SK-N-SH (cell line): ENCODE measurements at regions not wholly inside any gene's neighbourhood (a gene's known extent, or its start where the extent isn't known, plus 50 kb on each side); places are given as distances from the start of the nearest gene placed in this dataset.

ENCODE experiments used
- CTCF ChIA-PET: fragments of 300-600, 350-600 bp; formaldehyde crosslinking; extraction: SDS; loops from one replicate; lab custom pipeline; 2021; lab: Yijun Ruan, JAX
- POLR2A ChIA-PET: fragments of 350-600 bp; sonication (Branson Sonifier 250); formaldehyde crosslinking; extraction: SDS; loops from one replicate; lab custom pipeline; 2020; ENCODE audit warnings: antibody characterized with exemption, inconsistent platforms; lab: Yijun Ruan, JAX
- DNase-seq: peaks from one replicate; pipeline ENCODE4 v3.0.0; 2012
- H2AFZ ChIP-seq: fragments of 200-600 bp; sonication (generic); 2 replicates; pipeline ENCODE4 v1.8.1; 2016; ENCODE audit warnings: antibody characterized with exemption, mild to moderate bottlenecking, low read depth
- H3F3A ChIP-seq: fragments of 200-600 bp; sonication (generic); replicated peaks from 2 replicates; pipeline ENCODE3; 2016; ENCODE audit warnings: antibody characterized with exemption, mild to moderate bottlenecking; ENCODE audit not compliant: insufficient read depth
- H3K27ac ChIP-seq, 2 experiments: fragments of 200-500 bp in 1 of 2; fragments of 200-600 bp in 1 of 2; sonication (Bioruptor generic) in 1 of 2; sonication (generic), shearing (Covaris generic) in 1 of 2; 2 replicates each; pipeline versions ENCODE4 v1.5.1 to v1.6.1; 2014 to 2016; ENCODE audit warnings: low read depth in 2 of 2, inconsistent platforms in 1 of 2, low read length in 1 of 2, mild to moderate bottlenecking in 1 of 2, mixed read lengths in 1 of 2
- H3K27me3 ChIP-seq: fragments of 200-600 bp; sonication (generic), shearing (Covaris generic); 2 replicates; pipeline ENCODE4 v1.6.1; 2016; ENCODE audit warnings: mixed run types; ENCODE audit not compliant: insufficient read depth
- H3K36me3 ChIP-seq, 2 experiments: fragments of 200-500 bp in 1 of 2; fragments of 200-600 bp in 1 of 2; sonication (Bioruptor generic) in 1 of 2; sonication (generic) in 1 of 2; replicated peaks in 1 of 2; 2 replicates each; pipeline versions ENCODE3 to v1.5.1; 2014 to 2016; ENCODE audit warnings: low read length in 1 of 2, mild to moderate bottlenecking in 1 of 2; ENCODE audit not compliant: insufficient read depth in 2 of 2, control insufficient read depth in 1 of 2
- H3K4me1 ChIP-seq, 2 experiments: fragments of 200-500 bp in 1 of 2; fragments of 200-600 bp in 1 of 2; sonication (Bioruptor generic) in 1 of 2; sonication (generic), shearing (Covaris generic) in 1 of 2; 2 replicates each; pipeline versions ENCODE4 v1.5.1 to v1.6.1; 2014 to 2016; ENCODE audit warnings: low read depth in 1 of 2, low read length in 1 of 2, mixed run types in 1 of 2; ENCODE audit not compliant: insufficient read depth in 2 of 2, control insufficient read depth in 1 of 2
- H3K4me2 ChIP-seq: fragments of 200-600 bp; sonication (generic), shearing (Covaris generic); 2 replicates; pipeline ENCODE4 v1.6.1; 2017; ENCODE audit warnings: mixed run types
- H3K4me3 ChIP-seq, 2 experiments: fragments of 200-500 bp in 1 of 2; fragments of 200-600 bp in 1 of 2; sonication (Bioruptor generic) in 1 of 2; sonication (generic), shearing (Covaris generic) in 1 of 2; 2 replicates each; pipeline versions ENCODE4 v1.5.1 to v1.8.1; 2014 to 2016; ENCODE audit warnings: low read depth in 2 of 2, inconsistent platforms in 1 of 2, low read length in 1 of 2, mild to moderate bottlenecking in 1 of 2, mixed read lengths in 1 of 2, moderate library complexity in 1 of 2
- H3K79me2 ChIP-seq: fragments of 200-600 bp; sonication (generic); 2 replicates; pipeline ENCODE4 v1.8.1; 2017; ENCODE audit warnings: mild to moderate bottlenecking; ENCODE audit not compliant: insufficient read depth
- H3K9ac ChIP-seq: fragments of 200-600 bp; sonication (generic); 2 replicates; pipeline ENCODE4 v1.6.1; 2017; ENCODE audit warnings: mixed run types
- H3K9me2 ChIP-seq: fragments of 200-600 bp; sonication (generic); 2 replicates; pipeline ENCODE4 v1.6.1; 2017; ENCODE audit warnings: mixed run types
- H3K9me3 ChIP-seq: fragments of 200-600 bp; sonication (generic); 2 replicates; pipeline ENCODE4 v1.6.1; 2017; ENCODE audit warnings: mixed run types, mild to moderate bottlenecking, moderate library complexity
- H4K20me1 ChIP-seq: fragments of 200-600 bp; sonication (generic); 2 replicates; pipeline ENCODE4 v1.6.1; 2017; ENCODE audit warnings: mild to moderate bottlenecking, mixed run types; ENCODE audit not compliant: insufficient read depth
- ELF1 ChIP-seq: IDR thresholded peaks from 2 replicates; pipeline ENCODE4 v1.4.0; 2012
- FOSL2 ChIP-seq: IDR thresholded peaks from 2 replicates; pipeline ENCODE4 v1.4.0; 2012; ENCODE audit warnings: low read depth, mild to moderate bottlenecking, moderate library complexity, borderline replicate concordance
- FOXJ3 ChIP-seq: sonication (generic); formaldehyde crosslinking; IDR thresholded peaks from 2 replicates; pipeline ENCODE4 v1.5.1; 2020; ENCODE audit warnings: mild to moderate bottlenecking, missing genetic modification reagents
- FOXM1 ChIP-seq: IDR thresholded peaks from 2 replicates; pipeline ENCODE4 v1.4.0; 2012; ENCODE audit warnings: low read depth, mild to moderate bottlenecking
- IRF3 ChIP-seq: fragments of 150-350 bp; IDR thresholded peaks from 2 replicates; pipeline ENCODE4 v1.6.1; 2016; ENCODE audit warnings: mild to moderate bottlenecking, low read depth, low read length
- JUND ChIP-seq: IDR thresholded peaks from 2 replicates; pipeline ENCODE4 v1.4.0; 2012
- MAX ChIP-seq: IDR thresholded peaks from 2 replicates; pipeline ENCODE4 v1.4.0; 2012; ENCODE audit warnings: low read depth
- MEF2A ChIP-seq: IDR thresholded peaks from 2 replicates; pipeline ENCODE4 v1.4.0; 2012; ENCODE audit warnings: low read depth, borderline replicate concordance
- MXI1 ChIP-seq: IDR thresholded peaks from 2 replicates; pipeline ENCODE4 v1.6.1; 2012; ENCODE audit warnings: mild to moderate bottlenecking, low read depth, low read length, improper control_type of control experiment
- NFIC ChIP-seq: IDR thresholded peaks from 2 replicates; pipeline ENCODE4 v1.4.0; 2012; ENCODE audit warnings: borderline replicate concordance
- PBX3 ChIP-seq: IDR thresholded peaks from 2 replicates; pipeline ENCODE4; 2012
- RFX5 ChIP-seq: IDR thresholded peaks from 2 replicates; pipeline ENCODE4 v1.6.1; 2012; ENCODE audit warnings: mild to moderate bottlenecking, improper control_type of control experiment, low read length
- RXRA ChIP-seq: IDR thresholded peaks from 2 replicates; pipeline ENCODE4 v1.4.0; 2012; ENCODE audit warnings: low read depth, mild to moderate bottlenecking, borderline replicate concordance
- TEAD4 ChIP-seq: IDR thresholded peaks from 2 replicates; pipeline ENCODE4 v1.4.0; 2012; ENCODE audit warnings: mild to moderate bottlenecking, borderline replicate concordance; ENCODE audit not compliant: insufficient read depth
- USF1 ChIP-seq: IDR thresholded peaks from 2 replicates; pipeline ENCODE4 v1.4.0; 2012; ENCODE audit warnings: low read depth, borderline replicate concordance
- USF2 ChIP-seq: fragments of 150-350 bp; IDR thresholded peaks from 2 replicates; pipeline ENCODE4 v1.6.1; 2017; ENCODE audit warnings: antibody characterized with exemption, low read length, low read depth, borderline replicate concordance
- YY1 ChIP-seq: IDR thresholded peaks from 2 replicates; pipeline ENCODE4 v1.4.0; 2012; ENCODE audit warnings: low read depth, mild to moderate bottlenecking
- ZBTB33 ChIP-seq: IDR thresholded peaks from 2 replicates; pipeline ENCODE4 v1.4.0; 2012; ENCODE audit warnings: low read depth, borderline replicate concordance
- WGBS: methylation state at CpG from one replicate; pipeline ENCODE4 v1.1.6; 2017; ENCODE audit warnings: low lambda C conversion rate; 5-methylcytosine and 5-hydroxymethylcytosine counted together

- no peak for TF ChIP-seq USF2
- no peak for TF ChIP-seq IRF3
- no peak for TF ChIP-seq USF1
- no peak for TF ChIP-seq PBX3
- TF ChIP-seq JUND: no peak
- TF ChIP-seq TEAD4: no peak
- TF ChIP-seq FOXM1: no peak
- no peak for TF ChIP-seq NFIC
These were observed 208.0 kb downstream of the DLEU7 start (continued) for GRCh38 chr13:50635504-50635903.

GRCh38 chr13:50636007-50636704 is 207.3 kb downstream of the DLEU7 start:
- no peak overlapping the region for H3K9ac ChIP-seq
- H3K4me2 ChIP-seq: no peak overlapping the region
- no peak for DNase-seq
- ChIA-PET POLR2A (no interaction called here), CTCF (no interaction called here)
- TF ChIP-seq RXRA (no peak), MAX (no peak), YY1 (no peak)
- no peak overlapping the region for H2AFZ ChIP-seq
- no peaks in the 10 kb centered on the region for H3K27me3 ChIP-seq
- H3K4me1 ChIP-seq: no peaks in the 10 kb centered on the region; a peak in 1 of 4 replicates
- H4K20me1 ChIP-seq: no peaks in the 10 kb centered on the region
- no peaks in the 10 kb centered on the region for H3K79me2 ChIP-seq
- 82% methylated on average over 7 of the region's 7 CpGs for WGBS
- no peak overlapping the region for H3K27ac ChIP-seq
- H3K9me2 ChIP-seq: no peaks in the 10 kb centered on the region
- H3K9me3 ChIP-seq: no peaks in the 10 kb centered on the region
- peaks cover 3% of the 10 kb centered on the region for H3F3A ChIP-seq
- no peaks in the 10 kb centered on the region for H3K36me3 ChIP-seq
- H3K4me3 ChIP-seq: no peak overlapping the region

- no peak overlapping the region for H3K9ac ChIP-seq
- peaks cover 3 to 16% of the 10 kb centered on the region in 2 experiments; a peak in 3 of 4 replicates for H3K4me1 ChIP-seq
- no peaks in the 10 kb centered on the region for H3K79me2 ChIP-seq
- no peak overlapping the region for H2AFZ ChIP-seq
- no peak for DNase-seq
- H3K4me3 ChIP-seq: no peak overlapping the region
- H3K9me2 ChIP-seq: no peaks in the 10 kb centered on the region
- no peak overlapping the region for H3K27ac ChIP-seq
- POLR2A ChIA-PET: no interaction called here
- H3K36me3 ChIP-seq: no peaks in the 10 kb centered on the region
- no peak for TF ChIP-seq FOXM1
- TF ChIP-seq MAX: no peak
- no peak for TF ChIP-seq FOSL2
- TF ChIP-seq JUND: no peak
- no peak for TF ChIP-seq NFIC
- no peak for TF ChIP-seq ZBTB33
- TF ChIP-seq RFX5: no peak
- no peak for TF ChIP-seq ELF1
- no peak for TF ChIP-seq MEF2A
- no peak for TF ChIP-seq MXI1
- TF ChIP-seq FOXJ3 (CRISPR knock-in tag): no peak
- H3F3A ChIP-seq: peaks cover 19% of the 10 kb centered on the region
- H3K9me3 ChIP-seq: no peaks in the 10 kb centered on the region
- CTCF ChIA-PET: no interaction called here
- H3K4me2 ChIP-seq: no peak overlapping the region
- no peaks in the 10 kb centered on the region for H4K20me1 ChIP-seq
- WGBS: 79% methylated on average over 5 of the region's 5 CpGs
- H3K27me3 ChIP-seq: no peaks in the 10 kb centered on the region
These were observed 200.4 kb downstream of the DLEU7 start for GRCh38 chr13:50643060-50643459.
